Mammary epithelial cell (primary cell): ENCODE measurements at regions not wholly inside any gene's neighbourhood (a gene's known extent, or its start where the extent isn't known, plus 50 kb on each side); places are given as distances from the start of the nearest gene placed in this dataset.

Source experiments
- CTCF ChIP-seq, 2 donors: IDR thresholded peaks in 1 of 2; conservative IDR thresholded peaks in 1 of 2; 2 replicates each; pipeline ENCODE4 v1.5.1; 2011 to 2012; ENCODE audit warnings: inconsistent platforms in 2 of 2, low read length in 2 of 2, mild to moderate bottlenecking in 2 of 2, control low read depth in 1 of 2, low read depth in 1 of 2; ENCODE audit not compliant: insufficient read depth in 1 of 2; ENCODE audit errors: extremely low read depth in 1 of 2
- EZH2 ChIP-seq: IDR thresholded peaks from 2 replicates; pipeline ENCODE4 v1.6.1; 2012; ENCODE audit warnings: low read length, inconsistent platforms, borderline replicate concordance

DNA sequence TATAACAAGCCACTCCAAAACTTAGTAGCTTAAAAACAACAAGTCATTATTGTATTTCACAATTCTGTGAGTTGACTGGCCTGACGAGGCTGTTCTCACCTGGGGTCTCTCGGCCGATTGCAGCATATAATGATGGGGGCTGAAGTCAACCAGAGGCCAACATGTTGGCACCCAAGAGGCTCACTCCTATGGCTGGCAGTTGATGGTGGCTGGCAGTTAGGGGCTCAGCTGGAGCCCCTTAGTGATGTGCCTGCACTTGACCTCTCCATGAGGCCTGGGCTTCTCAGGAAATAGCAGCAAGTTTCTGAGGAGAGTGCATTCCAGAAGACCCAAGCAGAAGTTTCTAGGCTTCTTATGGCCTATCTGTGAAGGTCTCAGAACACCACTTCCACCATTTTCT, 459.4 kb downstream of the NPHP4 start:
- TF ChIP-seq CTCF (conservative IDR thresholded peaks at IDR 0.05 in 1 of 2, IDR thresholded peaks at IDR 0.05 in 1 of 2; ENCODE audit: extremely low read depth in 1 of 2, insufficient read depth in 1 of 2, low read depth in 1 of 2, low read length in 2 of 2), result no peak
- no peak for TF ChIP-seq EZH2
